ENCODE measurements at regions not wholly inside any gene's neighbourhood (a gene's known extent, or its start where the extent isn't known, plus 50 kb on each side); places are given as distances from the start of the nearest gene placed in this dataset.

GRCh38 chr2:104781151-104781550, 72.8 kb upstream of the POU3F3 start:
- no peak overlapping the region for H3K9ac ChIP-seq (ENCODE audit: low read length)
- H3K27ac ChIP-seq (ENCODE audit: low read depth, low read length), result no peak overlapping the region
- no peaks in the 10 kb centered on the region for H3K27me3 ChIP-seq (ENCODE audit: control insufficient read depth in 1 of 2, insufficient read depth in 2 of 2, low read length in 2 of 2)
- H3K36me3 ChIP-seq (ENCODE audit: insufficient read depth, low read length), result no peaks in the 10 kb centered on the region
- no peak overlapping the region for H3K4me3 ChIP-seq (ENCODE audit: low read depth in 1 of 2, low read length in 2 of 2)
- no peaks in the 10 kb centered on the region for H3K4me1 ChIP-seq (ENCODE audit: insufficient read depth, low read length)
- H3K9me3 ChIP-seq (ENCODE audit: low read length), result no peaks in the 10 kb centered on the region

- H3K4me1 ChIP-seq (ENCODE audit: insufficient read depth, low read length), result no peaks in the 10 kb centered on the region
- no peaks in the 10 kb centered on the region for H3K36me3 ChIP-seq (ENCODE audit: insufficient read depth, low read length)
- H3K27me3 ChIP-seq (ENCODE audit: control insufficient read depth in 1 of 2, insufficient read depth in 2 of 2, low read length in 2 of 2), result no peaks in the 10 kb centered on the region
- no peak overlapping the region for H3K4me3 ChIP-seq (ENCODE audit: low read depth in 1 of 2, low read length in 2 of 2)
- H3K9me3 ChIP-seq (ENCODE audit: low read length), result no peaks in the 10 kb centered on the region
- H3K27ac ChIP-seq (ENCODE audit: low read depth, low read length), result no peak overlapping the region
- H3K9ac ChIP-seq (ENCODE audit: low read length), result no peak overlapping the region
Observed at GRCh38 chr2:104784264-104784663, 69.7 kb upstream of the POU3F3 start.

GRCh38 chr2:104786204-104786603, 67.7 kb upstream of the POU3F3 start:
- H3K4me1 ChIP-seq (ENCODE audit: insufficient read depth, low read length), result no peaks in the 10 kb centered on the region
- no peaks in the 10 kb centered on the region for H3K36me3 ChIP-seq (ENCODE audit: insufficient read depth, low read length)
- H3K4me3 ChIP-seq (ENCODE audit: low read depth in 1 of 2, low read length in 2 of 2), result no peak overlapping the region
- H3K27ac ChIP-seq (ENCODE audit: low read depth, low read length), result no peak overlapping the region
- H3K27me3 ChIP-seq (ENCODE audit: control insufficient read depth in 1 of 2, insufficient read depth in 2 of 2, low read length in 2 of 2), result peaks cover 0 to 5% of the 10 kb centered on the region in 2 donors
- H3K9ac ChIP-seq (ENCODE audit: low read length), result no peak overlapping the region
- no peaks in the 10 kb centered on the region for H3K9me3 ChIP-seq (ENCODE audit: low read length)

DNA sequence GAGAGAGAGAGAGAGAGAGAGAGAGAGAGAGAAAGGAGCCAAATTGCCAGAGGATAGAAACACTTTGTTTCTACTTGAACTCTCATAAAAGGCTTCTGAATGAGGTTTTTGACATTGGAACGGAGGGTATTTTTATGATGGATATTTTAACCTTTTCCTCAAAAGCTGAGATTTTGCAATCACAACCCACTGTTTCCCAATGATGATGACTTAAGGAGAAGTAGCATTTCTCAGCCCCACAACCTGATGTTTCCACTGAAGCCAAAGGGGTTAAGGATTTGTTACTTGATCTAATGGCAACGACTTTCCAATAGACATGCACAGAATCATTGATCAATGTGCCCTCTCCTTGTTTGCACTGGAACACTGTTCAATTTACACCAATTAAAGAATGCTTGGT, 67.1 kb upstream of the POU3F3 start:
- Histone ChIP-seq H3K9ac (ENCODE audit: low read length) (no peak overlapping the region), H3K36me3 (ENCODE audit: insufficient read depth, low read length) (no peaks in the 10 kb centered on the region), H3K9me3 (ENCODE audit: low read length) (no peaks in the 10 kb centered on the region), H3K4me3 (ENCODE audit: low read depth in 1 of 2, low read length in 2 of 2) (no peak overlapping the region), H3K4me1 (ENCODE audit: insufficient read depth, low read length) (no peaks in the 10 kb centered on the region), H3K27me3 (ENCODE audit: control insufficient read depth in 1 of 2, insufficient read depth in 2 of 2, low read length in 2 of 2) (peaks cover 0 to 5% of the 10 kb centered on the region in 2 donors), H3K27ac (ENCODE audit: low read depth, low read length) (no peak overlapping the region)

GRCh38 chr2:104787298-104788065, 66.4 kb upstream of the POU3F3 start:
- Histone ChIP-seq H3K9ac (ENCODE audit: low read length) (no peak overlapping the region), H3K9me3 (ENCODE audit: low read length) (no peaks in the 10 kb centered on the region), H3K27ac (ENCODE audit: low read depth, low read length) (no peak overlapping the region), H3K36me3 (ENCODE audit: insufficient read depth, low read length) (no peaks in the 10 kb centered on the region), H3K4me1 (ENCODE audit: insufficient read depth, low read length) (no peaks in the 10 kb centered on the region), H3K4me3 (ENCODE audit: low read depth in 1 of 2, low read length in 2 of 2) (no peak overlapping the region), H3K27me3 (ENCODE audit: control insufficient read depth in 1 of 2, insufficient read depth in 2 of 2, low read length in 2 of 2) (peaks cover 0 to 5% of the 10 kb centered on the region in 2 donors)

DNA sequence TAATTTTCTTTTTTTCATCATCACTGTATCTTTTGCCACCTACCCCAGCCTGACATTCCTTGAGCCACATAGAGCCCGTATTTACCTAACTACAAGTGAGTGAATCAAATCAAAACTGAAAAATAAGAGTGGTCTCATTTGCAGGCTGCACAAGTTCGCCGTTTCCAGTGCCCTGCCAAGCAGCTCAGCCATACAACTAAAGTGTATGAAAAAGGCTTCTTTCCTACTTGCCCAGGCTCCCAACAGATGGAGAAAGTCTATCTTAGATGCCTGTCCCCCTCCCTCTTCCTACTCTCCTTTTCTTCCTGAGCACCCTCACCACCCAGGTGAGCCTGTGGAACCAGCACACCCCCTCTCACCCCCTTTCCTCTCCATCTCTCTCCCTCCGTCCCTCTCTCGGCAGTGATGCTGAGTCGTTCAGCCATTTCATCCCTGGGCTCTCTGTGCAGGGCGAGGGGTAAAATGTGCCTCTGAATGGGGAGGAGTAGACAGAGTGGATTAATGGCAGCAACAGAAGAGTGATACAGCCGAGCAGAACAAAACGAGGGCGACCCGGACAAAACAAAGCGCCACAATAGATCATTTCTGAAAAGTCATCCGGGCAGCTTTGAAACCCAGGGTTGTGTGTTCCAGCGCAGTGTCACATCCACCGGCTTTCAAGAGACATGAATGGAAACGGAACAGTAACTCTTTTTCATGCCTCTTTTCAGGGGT, 65.0 kb upstream of the POU3F3 start:
- Histone ChIP-seq H3K4me3 (ENCODE audit: low read depth in 1 of 2, low read length in 2 of 2) (no peak overlapping the region), H3K27ac (ENCODE audit: low read depth, low read length) (no peak overlapping the region), H3K9ac (ENCODE audit: low read length) (no peak overlapping the region), H3K27me3 (ENCODE audit: control insufficient read depth in 1 of 2, insufficient read depth in 2 of 2, low read length in 2 of 2) (peaks cover 0 to 5% of the 10 kb centered on the region in 2 donors), H3K9me3 (ENCODE audit: low read length) (no peaks in the 10 kb centered on the region), H3K36me3 (ENCODE audit: insufficient read depth, low read length) (no peaks in the 10 kb centered on the region), H3K4me1 (ENCODE audit: insufficient read depth, low read length) (no peaks in the 10 kb centered on the region)

DNA sequence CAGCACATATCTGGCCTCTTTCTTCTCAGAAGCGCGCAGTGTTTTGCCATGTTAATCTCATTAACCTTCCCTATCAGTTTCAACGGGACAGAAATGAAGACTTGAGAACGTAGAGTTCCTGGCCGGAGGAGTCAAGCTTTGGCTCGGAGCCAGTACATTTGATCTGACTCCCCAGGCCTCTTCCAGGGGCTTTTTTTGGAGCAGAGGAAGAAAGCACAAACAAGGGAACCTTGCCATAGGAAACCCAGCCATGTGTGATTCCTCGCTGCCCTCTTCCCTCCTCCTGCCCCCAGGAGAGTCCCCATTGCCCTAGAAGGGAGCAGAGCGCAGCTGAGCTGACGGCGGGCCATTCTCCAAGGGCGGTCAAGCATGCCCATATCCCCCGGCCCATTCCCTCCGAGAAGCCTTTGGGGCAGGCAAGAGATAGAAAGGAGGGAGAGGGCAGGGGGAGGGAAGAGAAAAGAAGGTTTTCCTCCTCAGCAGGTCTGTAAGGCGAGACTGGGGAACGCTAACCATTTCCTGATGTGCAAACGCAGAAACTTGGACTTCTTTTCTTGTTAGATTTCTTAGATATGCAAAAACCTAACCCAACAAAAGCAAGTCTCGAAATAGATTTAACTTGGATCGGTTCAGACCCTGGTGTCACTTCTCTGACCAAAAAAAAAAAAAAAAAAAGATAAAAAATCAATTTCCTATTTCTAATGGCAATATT, 63.7 kb upstream of the POU3F3 start:
- no peak overlapping the region for H3K4me3 ChIP-seq (ENCODE audit: low read depth in 1 of 2, low read length in 2 of 2)
- H3K9ac ChIP-seq (ENCODE audit: low read length), result no peak overlapping the region
- H3K4me1 ChIP-seq (ENCODE audit: insufficient read depth, low read length), result no peaks in the 10 kb centered on the region
- no peak overlapping the region for H3K27ac ChIP-seq (ENCODE audit: low read depth, low read length)
- no peaks in the 10 kb centered on the region for H3K36me3 ChIP-seq (ENCODE audit: insufficient read depth, low read length)
- peaks cover 0 to 5% of the 10 kb centered on the region in 2 donors for H3K27me3 ChIP-seq (ENCODE audit: control insufficient read depth in 1 of 2, insufficient read depth in 2 of 2, low read length in 2 of 2)
- H3K9me3 ChIP-seq (ENCODE audit: low read length), result no peaks in the 10 kb centered on the region

GRCh38 chr2:104790901-104791495, 62.9 kb upstream of the POU3F3 start:
- H3K9me3 ChIP-seq (ENCODE audit: low read length), result no peaks in the 10 kb centered on the region
- H3K4me3 ChIP-seq (ENCODE audit: low read depth in 1 of 2, low read length in 2 of 2), result no peak overlapping the region
- peaks cover 0 to 5% of the 10 kb centered on the region in 2 donors for H3K27me3 ChIP-seq (ENCODE audit: control insufficient read depth in 1 of 2, insufficient read depth in 2 of 2, low read length in 2 of 2)
- no peaks in the 10 kb centered on the region for H3K36me3 ChIP-seq (ENCODE audit: insufficient read depth, low read length)
- no peak overlapping the region for H3K9ac ChIP-seq (ENCODE audit: low read length)
- no peaks in the 10 kb centered on the region for H3K4me1 ChIP-seq (ENCODE audit: insufficient read depth, low read length)
- H3K27ac ChIP-seq (ENCODE audit: low read depth, low read length), result no peak overlapping the region

GRCh38 chr2:104793966-104794365, 59.9 kb upstream of the POU3F3 start:
- Histone ChIP-seq H3K36me3 (ENCODE audit: insufficient read depth, low read length) (no peaks in the 10 kb centered on the region), H3K9me3 (ENCODE audit: low read length) (no peaks in the 10 kb centered on the region), H3K27me3 (ENCODE audit: control insufficient read depth in 1 of 2, insufficient read depth in 2 of 2, low read length in 2 of 2) (peaks cover 0 to 8% of the 10 kb centered on the region in 2 donors), H3K27ac (ENCODE audit: low read depth, low read length) (no peak overlapping the region), H3K9ac (ENCODE audit: low read length) (no peak overlapping the region), H3K4me1 (ENCODE audit: insufficient read depth, low read length) (no peaks in the 10 kb centered on the region), H3K4me3 (ENCODE audit: low read depth in 1 of 2, low read length in 2 of 2) (no peak overlapping the region)

DNA sequence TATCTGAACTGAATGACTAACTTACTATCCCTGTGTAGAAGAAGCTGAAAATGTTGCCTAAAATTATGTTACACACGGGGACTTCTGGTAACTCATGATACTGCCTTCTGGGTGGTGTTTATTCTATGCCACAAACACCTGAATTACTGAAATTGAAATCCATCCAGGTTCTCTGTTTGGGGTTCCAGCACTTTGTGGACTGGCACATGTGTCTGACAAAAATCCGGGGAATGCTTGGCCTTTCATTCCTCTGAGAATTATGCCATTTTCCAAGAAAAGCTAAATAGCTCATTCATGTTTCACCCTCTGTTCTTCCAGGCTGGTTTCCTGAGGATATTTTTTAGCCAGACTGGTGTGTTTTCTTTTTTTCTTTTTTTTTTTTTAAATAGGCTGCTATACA, 59.5 kb upstream of the POU3F3 start:
- Histone ChIP-seq H3K4me3 (ENCODE audit: low read depth in 1 of 2, low read length in 2 of 2) (no peak overlapping the region), H3K36me3 (ENCODE audit: insufficient read depth, low read length) (no peaks in the 10 kb centered on the region), H3K27me3 (ENCODE audit: control insufficient read depth in 1 of 2, insufficient read depth in 2 of 2, low read length in 2 of 2) (peaks cover 0 to 8% of the 10 kb centered on the region in 2 donors), H3K4me1 (ENCODE audit: insufficient read depth, low read length) (no peaks in the 10 kb centered on the region), H3K9ac (ENCODE audit: low read length) (no peak overlapping the region), H3K27ac (ENCODE audit: low read depth, low read length) (no peak overlapping the region), H3K9me3 (ENCODE audit: low read length) (no peaks in the 10 kb centered on the region)
